ENCODE measurements at regions not wholly inside any gene's neighbourhood (a gene's known extent, or its start where the extent isn't known, plus 50 kb on each side); places are given as distances from the start of the nearest gene placed in this dataset.

DNA sequence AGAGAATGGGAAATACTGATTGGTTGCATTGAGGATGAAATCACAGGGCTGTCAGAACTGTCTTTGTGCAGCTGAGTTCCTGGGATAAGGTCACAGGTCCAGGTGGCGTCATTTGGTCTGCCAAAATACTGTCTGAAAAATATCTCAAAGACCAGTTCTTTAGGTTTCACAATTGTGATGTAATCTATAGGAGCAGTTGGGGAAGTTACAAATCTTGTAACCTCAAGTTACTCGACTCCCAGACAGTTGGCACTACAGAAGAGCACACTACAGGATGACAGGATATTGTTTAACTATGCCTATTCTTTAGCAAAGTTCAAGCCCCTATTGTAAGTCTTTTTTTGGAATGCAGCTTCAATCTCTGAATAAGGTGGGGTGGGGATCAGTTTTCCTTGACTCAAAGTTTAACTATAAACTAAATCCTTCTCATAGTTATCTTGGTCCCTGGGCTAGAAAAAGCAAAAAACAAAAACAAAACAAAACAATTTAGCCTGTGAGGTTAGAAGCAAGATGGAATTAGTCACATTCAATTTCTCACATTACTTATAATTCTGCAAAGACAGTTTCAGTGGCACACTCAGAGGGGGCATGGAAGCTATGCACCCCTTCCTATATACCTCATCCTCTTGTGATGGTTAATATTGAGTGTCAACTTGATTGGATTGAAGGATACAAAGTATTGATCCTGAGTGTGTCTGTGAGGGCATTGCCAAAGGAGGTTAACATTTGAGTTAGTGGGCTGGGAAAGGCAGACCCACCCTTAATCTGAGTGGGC is 276.0 kb downstream of the AUH start:
- TF ChIP-seq, protein P1, sequence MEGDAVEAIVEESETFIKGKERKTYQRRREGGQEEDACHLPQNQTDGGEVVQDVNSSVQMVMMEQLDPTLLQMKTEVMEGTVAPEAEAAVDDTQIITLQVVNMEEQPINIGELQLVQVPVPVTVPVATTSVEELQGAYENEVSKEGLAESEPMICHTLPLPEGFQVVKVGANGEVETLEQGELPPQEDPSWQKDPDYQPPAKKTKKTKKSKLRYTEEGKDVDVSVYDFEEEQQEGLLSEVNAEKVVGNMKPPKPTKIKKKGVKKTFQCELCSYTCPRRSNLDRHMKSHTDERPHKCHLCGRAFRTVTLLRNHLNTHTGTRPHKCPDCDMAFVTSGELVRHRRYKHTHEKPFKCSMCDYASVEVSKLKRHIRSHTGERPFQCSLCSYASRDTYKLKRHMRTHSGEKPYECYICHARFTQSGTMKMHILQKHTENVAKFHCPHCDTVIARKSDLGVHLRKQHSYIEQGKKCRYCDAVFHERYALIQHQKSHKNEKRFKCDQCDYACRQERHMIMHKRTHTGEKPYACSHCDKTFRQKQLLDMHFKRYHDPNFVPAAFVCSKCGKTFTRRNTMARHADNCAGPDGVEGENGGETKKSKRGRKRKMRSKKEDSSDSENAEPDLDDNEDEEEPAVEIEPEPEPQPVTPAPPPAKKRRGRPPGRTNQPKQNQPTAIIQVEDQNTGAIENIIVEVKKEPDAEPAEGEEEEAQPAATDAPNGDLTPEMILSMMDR (IDR thresholded peaks at IDR 0.05; ENCODE audit: insufficient read depth, low read length) = no peak
- TF ChIP-seq, protein P2, sequence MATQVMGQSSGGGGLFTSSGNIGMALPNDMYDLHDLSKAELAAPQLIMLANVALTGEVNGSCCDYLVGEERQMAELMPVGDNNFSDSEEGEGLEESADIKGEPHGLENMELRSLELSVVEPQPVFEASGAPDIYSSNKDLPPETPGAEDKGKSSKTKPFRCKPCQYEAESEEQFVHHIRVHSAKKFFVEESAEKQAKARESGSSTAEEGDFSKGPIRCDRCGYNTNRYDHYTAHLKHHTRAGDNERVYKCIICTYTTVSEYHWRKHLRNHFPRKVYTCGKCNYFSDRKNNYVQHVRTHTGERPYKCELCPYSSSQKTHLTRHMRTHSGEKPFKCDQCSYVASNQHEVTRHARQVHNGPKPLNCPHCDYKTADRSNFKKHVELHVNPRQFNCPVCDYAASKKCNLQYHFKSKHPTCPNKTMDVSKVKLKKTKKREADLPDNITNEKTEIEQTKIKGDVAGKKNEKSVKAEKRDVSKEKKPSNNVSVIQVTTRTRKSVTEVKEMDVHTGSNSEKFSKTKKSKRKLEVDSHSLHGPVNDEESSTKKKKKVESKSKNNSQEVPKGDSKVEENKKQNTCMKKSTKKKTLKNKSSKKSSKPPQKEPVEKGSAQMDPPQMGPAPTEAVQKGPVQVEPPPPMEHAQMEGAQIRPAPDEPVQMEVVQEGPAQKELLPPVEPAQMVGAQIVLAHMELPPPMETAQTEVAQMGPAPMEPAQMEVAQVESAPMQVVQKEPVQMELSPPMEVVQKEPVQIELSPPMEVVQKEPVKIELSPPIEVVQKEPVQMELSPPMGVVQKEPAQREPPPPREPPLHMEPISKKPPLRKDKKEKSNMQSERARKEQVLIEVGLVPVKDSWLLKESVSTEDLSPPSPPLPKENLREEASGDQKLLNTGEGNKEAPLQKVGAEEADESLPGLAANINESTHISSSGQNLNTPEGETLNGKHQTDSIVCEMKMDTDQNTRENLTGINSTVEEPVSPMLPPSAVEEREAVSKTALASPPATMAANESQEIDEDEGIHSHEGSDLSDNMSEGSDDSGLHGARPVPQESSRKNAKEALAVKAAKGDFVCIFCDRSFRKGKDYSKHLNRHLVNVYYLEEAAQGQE (IDR thresholded peaks at IDR 0.05; ENCODE audit: insufficient replicate concordance, low read depth) = no peak
- peak; percentile 78 for TF ChIP-seq POLR2AphosphoS5 (IDR thresholded peaks at IDR 0.05; ENCODE audit: low read depth)

Measured in HL-60 (cell line).